B cell (primary cell): ENCODE measurements at regions not wholly inside any gene's neighbourhood (a gene's known extent, or its start where the extent isn't known, plus 50 kb on each side); places are given as distances from the start of the nearest gene placed in this dataset.
"Not testable (repeated sequence)": the region's sequence is repeated elsewhere in the genome, so short reads cannot be mapped to it uniquely, and the experiment has no call there.

Experiments used
- ATAC-seq: fragments of 200-7000 bp; cut with Tn5 transposase; one replicate; pipeline ENCODE4 v1.10.0; 2021; ENCODE audit warnings: low read depth, mild to moderate bottlenecking, moderate number of reproducible peaks, moderate library complexity
- CTCF ChIA-PET: fragments of 350-600 bp; sonication (Branson Sonifier 250); formaldehyde crosslinking; loops from one replicate; lab custom pipeline; 2021; ENCODE audit warnings: antibody characterized with exemption, inconsistent platforms; lab: Charles Lee
- POLR2A ChIA-PET: fragments of 350-600 bp; sonication (Branson Sonifier 250); formaldehyde crosslinking; loops from one replicate; lab custom pipeline; 2021; ENCODE audit warnings: antibody characterized with exemption; lab: Charles Lee
- DNase-seq: peaks from one replicate; pipeline ENCODE4 v3.0.0; 2013
- H2AFZ ChIP-seq: 2 replicates; pipeline ENCODE4 v1.6.1; 2012; ENCODE audit warnings: mild to moderate bottlenecking, low read depth, low read length; ENCODE audit not compliant: insufficient read depth, poor library complexity, severe bottlenecking
- H3K27ac ChIP-seq, 2 donors: 1 replicate in 1 of 2; 2 replicates in 1 of 2; pipeline ENCODE4 v1.5.1; 2012 to 2013; ENCODE audit warnings: low read length in 2 of 2, mild to moderate bottlenecking in 2 of 2, moderate library complexity in 1 of 2
- H3K27me3 ChIP-seq, 4 experiments: fragments of 200-600 bp in 1 of 4; sonication (generic) in 1 of 4; replicated peaks in 1 of 4; 1 replicate in 2 of 4; 2 replicates in 2 of 4; pipeline versions ENCODE4 v1.6.1 to v1.7.0; 2013 to 2016; ENCODE audit warnings: low read length in 3 of 4, mild to moderate bottlenecking in 2 of 4, mixed read lengths in 1 of 4, moderate library complexity in 1 of 4; ENCODE audit not compliant: insufficient read depth in 4 of 4, control insufficient read depth in 3 of 4; ENCODE audit errors: control extremely low read depth in 1 of 4
- H3K36me3 ChIP-seq, 2 experiments: replicated peaks in 1 of 2; 1 replicate in 1 of 2; 2 replicates in 1 of 2; pipeline versions ENCODE4 v1.6.1 to v1.7.1; 2013; ENCODE audit warnings: low read length in 1 of 2; ENCODE audit not compliant: insufficient read depth in 2 of 2, control insufficient read depth in 1 of 2; ENCODE audit errors: control extremely low read depth in 1 of 2, extremely low read depth in 1 of 2
- H3K4me1 ChIP-seq, 2 donors: fragments of 200-600 bp in 1 of 2; sonication (generic) in 1 of 2; 1 replicate in 1 of 2; 2 replicates in 1 of 2; pipeline versions ENCODE4 v1.5.1 to v1.6.1; 2013 to 2017; ENCODE audit warnings: low read length in 2 of 2; ENCODE audit not compliant: control insufficient read depth in 2 of 2, insufficient read depth in 2 of 2
- H3K4me2 ChIP-seq: replicated peaks from 2 replicates; pipeline ENCODE3; 2012; ENCODE audit warnings: mild to moderate bottlenecking, low read depth, low read length; ENCODE audit not compliant: poor library complexity, severe bottlenecking
- H3K4me3 ChIP-seq, 5 experiments: fragments of 200-600 bp in 1 of 5; sonication (generic) in 1 of 5; 1 replicate in 3 of 5; 2 replicates in 2 of 5; pipeline versions ENCODE4 v1.5.1 to v1.7.0; 2011 to 2016; ENCODE audit warnings: low read length in 4 of 5, mild to moderate bottlenecking in 4 of 5, low read depth in 2 of 5, control low read depth in 1 of 5, moderate library complexity in 1 of 5; ENCODE audit not compliant: insufficient read depth in 1 of 5; ENCODE audit errors: control extremely low read depth in 1 of 5, extremely low read depth in 1 of 5
- H3K79me2 ChIP-seq: fragments of 200-600 bp; sonication (generic); one replicate; pipeline ENCODE4 v1.6.0; 2016; ENCODE audit warnings: low read length; ENCODE audit not compliant: control insufficient read depth, insufficient read depth
- H3K9ac ChIP-seq: fragments of 200-600 bp; sonication (generic); 2 replicates; pipeline ENCODE4 v1.6.1; 2017; ENCODE audit warnings: mild to moderate bottlenecking, low read length, moderate library complexity
- H3K9me3 ChIP-seq, 3 donors: one replicate each; pipeline versions ENCODE4 v1.6.1 to v1.7.1; 2013; ENCODE audit warnings: low read length in 2 of 3; ENCODE audit not compliant: control insufficient read depth in 2 of 3, insufficient read depth in 1 of 3; ENCODE audit errors: control extremely low read depth in 1 of 3
- H4K20me1 ChIP-seq: 2 replicates; pipeline ENCODE4 v1.6.0; 2012; ENCODE audit warnings: mild to moderate bottlenecking, low read length; ENCODE audit not compliant: insufficient read depth, control insufficient read depth, poor library complexity, severe bottlenecking
- H3K27ac Mint-ChIP-seq: one replicate; pipeline ENCODE4 v1.8.0; 2021; ENCODE audit warnings: mixed read lengths
- H3K27me3 Mint-ChIP-seq: one replicate; pipeline ENCODE4 v1.8.0; 2021; ENCODE audit warnings: mixed read lengths
- H3K4me1 Mint-ChIP-seq: one replicate; pipeline ENCODE4 v1.8.0; 2021; ENCODE audit warnings: mixed read lengths
- H3K4me3 Mint-ChIP-seq: one replicate; pipeline ENCODE4 v1.8.0; 2021; ENCODE audit warnings: mixed read lengths
- H3K9me3 Mint-ChIP-seq: one replicate; pipeline ENCODE4 v1.8.0; 2022; ENCODE audit warnings: mixed read lengths; ENCODE audit not compliant: insufficient read depth
- EZH2 ChIP-seq: IDR thresholded peaks from 2 replicates; pipeline ENCODE4 v1.6.1; 2012; ENCODE audit warnings: borderline replicate concordance, low read depth, mild to moderate bottlenecking, moderate library complexity, low read length; ENCODE audit not compliant: insufficient read depth, poor library complexity, severe bottlenecking
- WGBS: methylation state at CpG from one replicate; pipeline ENCODE4 v1.1.5; 2013; ENCODE audit warnings: missing lambda C conversion rate; ENCODE audit not compliant: insufficient coverage; 5-methylcytosine and 5-hydroxymethylcytosine counted together
- intact Hi-C: fragments of 100-400 bp; cut with micrococcal nuclease; formaldehyde crosslinking; loops from one replicate; pipeline ENCODE4 v1.10.0; 2022
- TF ChIP-seq, protein P1 (sequence below): fragments of 200-600 bp; IDR thresholded peaks from one replicate; pipeline ENCODE4 v1.8.0; 2022; ENCODE audit warnings: antibody characterized with exemption, mild to moderate bottlenecking

DNA sequence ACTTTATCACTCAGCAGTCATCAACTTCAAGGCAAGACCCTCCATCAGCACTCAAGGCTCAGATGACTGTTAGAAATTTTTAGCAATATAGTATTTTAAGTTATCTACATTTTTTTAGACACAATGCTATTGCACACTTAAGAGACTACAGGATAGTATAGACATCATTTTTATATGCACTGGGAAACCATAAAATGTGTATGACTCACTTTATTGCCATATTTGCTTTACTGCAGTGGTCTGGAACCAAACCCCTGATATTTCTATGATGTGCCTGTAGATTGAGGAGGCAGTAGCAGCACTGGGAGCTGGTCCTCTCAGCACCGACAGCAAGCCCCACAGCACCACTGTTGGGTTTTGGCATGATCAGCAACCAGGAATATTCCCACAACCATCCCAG lies 264.8 kb upstream of the HNRNPA3 start:
- no peaks in the 10 kb centered on the region for H3K36me3 ChIP-seq
- Mint-ChIP-seq H3K27me3 (no peaks in the 10 kb centered on the region), H3K4me3 (no peak overlapping the region), H3K4me1 (no peaks in the 10 kb centered on the region), H3K27ac (no peak overlapping the region), H3K9me3 (no peaks in the 10 kb centered on the region)
- TF ChIP-seq, protein P1, sequence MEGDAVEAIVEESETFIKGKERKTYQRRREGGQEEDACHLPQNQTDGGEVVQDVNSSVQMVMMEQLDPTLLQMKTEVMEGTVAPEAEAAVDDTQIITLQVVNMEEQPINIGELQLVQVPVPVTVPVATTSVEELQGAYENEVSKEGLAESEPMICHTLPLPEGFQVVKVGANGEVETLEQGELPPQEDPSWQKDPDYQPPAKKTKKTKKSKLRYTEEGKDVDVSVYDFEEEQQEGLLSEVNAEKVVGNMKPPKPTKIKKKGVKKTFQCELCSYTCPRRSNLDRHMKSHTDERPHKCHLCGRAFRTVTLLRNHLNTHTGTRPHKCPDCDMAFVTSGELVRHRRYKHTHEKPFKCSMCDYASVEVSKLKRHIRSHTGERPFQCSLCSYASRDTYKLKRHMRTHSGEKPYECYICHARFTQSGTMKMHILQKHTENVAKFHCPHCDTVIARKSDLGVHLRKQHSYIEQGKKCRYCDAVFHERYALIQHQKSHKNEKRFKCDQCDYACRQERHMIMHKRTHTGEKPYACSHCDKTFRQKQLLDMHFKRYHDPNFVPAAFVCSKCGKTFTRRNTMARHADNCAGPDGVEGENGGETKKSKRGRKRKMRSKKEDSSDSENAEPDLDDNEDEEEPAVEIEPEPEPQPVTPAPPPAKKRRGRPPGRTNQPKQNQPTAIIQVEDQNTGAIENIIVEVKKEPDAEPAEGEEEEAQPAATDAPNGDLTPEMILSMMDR = no peak
- TF ChIP-seq EZH2 = no peak
- H3K27me3 ChIP-seq = no peaks in the 10 kb centered on the region
- no peak overlapping the region for H3K4me3 ChIP-seq
- H3K9me3 ChIP-seq = peaks cover 0 to 3% (median 0%) of the 10 kb centered on the region in 3 donors
- no peak overlapping the region for H3K27ac ChIP-seq
- no peak overlapping the region for H2AFZ ChIP-seq
- CTCF ChIA-PET = no interaction called here
- no peak overlapping the region for H3K9ac ChIP-seq
- WGBS = 100% methylated on average over 1 of the region's 1 CpG
- H3K79me2 ChIP-seq = no peaks in the 10 kb centered on the region
- DNase-seq = no peak
- H4K20me1 ChIP-seq = no peaks in the 10 kb centered on the region
- ATAC-seq = no peak
- no peaks in the 10 kb centered on the region for H3K4me1 ChIP-seq
- intact Hi-C loops = no loop called here
- POLR2A ChIA-PET = no interaction called here
- H3K4me2 ChIP-seq = no peak overlapping the region

DNA sequence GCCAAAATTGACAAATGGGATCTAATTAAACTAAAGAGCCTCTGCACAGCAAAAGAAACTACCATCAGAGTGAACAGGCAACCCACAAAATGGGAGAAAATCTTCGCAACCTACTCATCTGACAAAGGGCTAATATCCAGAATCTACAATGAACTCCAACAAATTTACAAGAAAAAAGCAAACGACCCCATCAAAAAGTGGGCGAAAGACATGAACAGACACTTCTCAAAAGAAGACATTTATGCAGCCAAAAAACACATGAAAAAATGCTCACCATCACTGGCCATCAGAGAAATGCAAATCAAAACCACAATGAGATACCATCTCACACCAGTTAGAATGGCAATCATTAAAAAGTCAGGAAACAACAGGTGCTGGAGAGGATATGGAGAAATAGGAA lies 261.4 kb upstream of the HNRNPA3 start:
- H3K27me3 Mint-ChIP-seq = peaks cover 13% of the 10 kb centered on the region
- WGBS = no CpG with 5 or more reads among the region's 3 CpGs
- H3K9me3 ChIP-seq, H3K4me3 ChIP-seq, POLR2A ChIA-PET, H3K27ac ChIP-seq, H3K4me1 Mint-ChIP-seq, H3K4me1 ChIP-seq, H3K4me3 Mint-ChIP-seq, intact Hi-C loops, H3K9me3 Mint-ChIP-seq, H3K27me3 ChIP-seq, ATAC-seq, H3K36me3 ChIP-seq, CTCF ChIA-PET, H3K4me2 ChIP-seq, DNase-seq, H3K27ac Mint-ChIP-seq, H2AFZ ChIP-seq, H3K9ac ChIP-seq, H4K20me1 ChIP-seq, H3K79me2 ChIP-seq: not testable (repeated sequence)
